H1 (cell line): ENCODE measurements at regions not wholly inside any gene's neighbourhood (a gene's known extent, or its start where the extent isn't known, plus 50 kb on each side); places are given as distances from the start of the nearest gene placed in this dataset.

Source experiments
- CEBPB ChIP-seq: IDR thresholded peaks from 2 replicates; pipeline ENCODE4 v1.6.1; 2012; ENCODE audit warnings: low read depth, low read length
- CTCF ChIP-seq, 3 experiments: IDR thresholded peaks; 1 replicate in 2 of 3; 2 replicates in 1 of 3; pipeline versions ENCODE4 v1.5.1 to v1.6.1; 2011; ENCODE audit warnings: low read length in 3 of 3, mild to moderate bottlenecking in 3 of 3, inconsistent platforms in 2 of 3, low read depth in 1 of 3, moderate library complexity in 1 of 3; ENCODE audit not compliant: insufficient read depth in 1 of 3; ENCODE audit errors: control extremely low read depth in 1 of 3
- EZH2 ChIP-seq: fragments of 200-600 bp; sonication (generic); IDR thresholded peaks from 2 replicates; pipeline ENCODE4 v1.7.1; 2012; ENCODE audit warnings: low read depth, mild to moderate bottlenecking, moderate library complexity, low read length, inconsistent platforms; ENCODE audit not compliant: severe bottlenecking
- NRF1 ChIP-seq: IDR thresholded peaks from 2 replicates; pipeline ENCODE4 v1.6.1; 2011; ENCODE audit warnings: mild to moderate bottlenecking, low read depth, low read length, improper control_type of control experiment
- PHF8 ChIP-seq: fragments of 200-600 bp; sonication (generic); conservative IDR thresholded peaks from 2 replicates; pipeline ENCODE4 v1.7.1; 2012; ENCODE audit warnings: low read depth, mild to moderate bottlenecking, inconsistent platforms, low read length, moderate library complexity
- TBP ChIP-seq: IDR thresholded peaks from 2 replicates; pipeline ENCODE4 v1.6.1; 2011; ENCODE audit warnings: low read depth, low read length, improper control_type of control experiment
- ZNF274 ChIP-seq: IDR thresholded peaks from 2 replicates; pipeline ENCODE4 v1.7.0; 2012; ENCODE audit warnings: low read length, borderline replicate concordance; ENCODE audit errors: extremely low read depth

GRCh38 chr6:11944111-11944510 lies 68.0 kb upstream of the HIVEP1 start:
- TF ChIP-seq CTCF (IDR thresholded peaks at IDR 0.05; ENCODE audit: control extremely low read depth in 1 of 3, insufficient read depth in 1 of 3, low read depth in 1 of 3, low read length in 3 of 3) = no peak
- no peak for TF ChIP-seq CEBPB
- TF ChIP-seq EZH2 = no peak
- TF ChIP-seq PHF8 = no peak
- TF ChIP-seq NRF1 = no peak
- no peak for TF ChIP-seq ZNF274
- no peak for TF ChIP-seq TBP
